Skin of body (tissue), 1 donor: ENCODE measurements at regions not wholly inside any gene's neighbourhood (a gene's known extent, or its start where the extent isn't known, plus 50 kb on each side); places are given as distances from the start of the nearest gene placed in this dataset.
"Not testable (repeated sequence)": the region's sequence is repeated elsewhere in the genome, so short reads cannot be mapped to it uniquely, and the experiment has no call there.

Experiments
- DNase-seq: peaks from one replicate; lab custom pipeline; 2025; lab: John Stamatoyannopoulos, UW

DNA sequence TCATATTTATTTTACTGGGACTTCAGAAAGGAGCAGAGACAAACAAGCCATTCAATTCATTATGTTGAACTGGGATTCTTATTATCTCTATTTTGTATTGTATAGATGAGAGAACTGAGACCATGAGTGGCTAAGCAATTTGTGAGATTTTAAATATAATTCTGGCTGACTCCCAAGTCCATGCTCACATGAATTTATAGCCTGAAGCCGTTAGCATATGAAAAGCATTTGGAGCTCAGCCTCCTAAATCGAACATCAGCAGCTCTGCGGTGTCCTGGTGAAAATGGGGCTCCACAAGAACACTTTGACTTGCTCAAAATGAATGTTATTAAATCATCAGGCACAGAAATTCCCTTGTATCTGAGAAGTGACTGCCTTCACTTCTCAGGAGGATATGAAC, 96.8 kb upstream of the DPT start:
- no peak for DNase-seq

DNA sequence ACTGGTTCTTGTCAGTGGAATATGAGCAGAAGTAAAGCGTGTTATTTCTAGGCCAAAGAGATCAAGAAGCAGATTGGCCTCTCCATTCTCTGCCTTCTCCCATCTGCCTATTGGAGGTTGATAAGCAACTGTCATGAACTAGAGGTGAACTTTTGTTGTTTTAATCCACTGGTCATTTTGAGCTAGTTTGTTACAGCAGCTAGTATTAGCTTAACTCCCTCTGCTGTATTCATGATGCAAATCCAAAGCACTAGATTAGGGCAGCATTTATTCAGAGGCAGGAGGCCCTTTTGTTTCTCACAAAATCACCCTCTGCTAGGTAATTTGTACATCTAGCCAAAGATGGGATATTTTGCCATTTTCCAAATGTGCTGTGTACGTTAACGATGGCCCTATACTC, 97.3 kb upstream of the DPT start:
- no peak for DNase-seq

DNA sequence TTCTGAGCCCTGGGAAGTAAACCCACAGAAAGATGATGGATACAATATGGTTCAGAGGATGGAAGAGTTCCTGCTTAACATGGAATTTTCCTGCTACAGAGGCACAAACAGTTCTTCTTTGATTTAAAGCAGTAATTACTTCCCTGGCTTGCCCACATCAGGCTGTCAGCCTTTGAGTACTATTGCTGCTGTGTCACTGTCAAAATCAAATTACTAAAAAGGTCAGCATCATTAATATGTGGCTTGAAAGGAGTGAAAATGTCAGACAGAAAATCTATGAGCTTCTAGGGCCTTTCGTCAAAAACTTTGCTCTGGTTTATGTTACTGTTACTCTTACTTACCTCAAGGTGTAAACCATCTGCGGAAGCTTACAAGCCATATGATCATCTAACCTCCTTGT, 98.6 kb upstream of the DPT start:
- DNase-seq, result no peak

DNA sequence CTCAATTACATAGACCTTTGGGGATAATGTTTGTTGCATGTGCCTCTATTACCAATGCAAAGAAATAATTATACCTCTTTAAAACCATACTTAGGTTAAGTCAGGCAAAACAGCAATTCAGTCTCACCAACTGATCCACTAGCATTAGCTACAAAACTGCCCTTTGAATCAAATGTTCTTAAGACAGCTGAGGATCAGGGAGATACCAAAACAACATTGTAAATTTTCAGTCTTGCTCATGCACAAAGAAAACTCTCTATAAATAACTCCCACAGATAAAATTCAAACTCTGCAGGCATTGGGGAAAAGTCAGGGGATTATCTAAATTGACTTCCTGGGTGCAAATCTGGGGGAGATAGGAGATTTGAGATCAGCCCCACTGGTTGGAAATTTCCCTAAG, 100.9 kb upstream of the DPT start:
- DNase-seq, result no peak

DNA sequence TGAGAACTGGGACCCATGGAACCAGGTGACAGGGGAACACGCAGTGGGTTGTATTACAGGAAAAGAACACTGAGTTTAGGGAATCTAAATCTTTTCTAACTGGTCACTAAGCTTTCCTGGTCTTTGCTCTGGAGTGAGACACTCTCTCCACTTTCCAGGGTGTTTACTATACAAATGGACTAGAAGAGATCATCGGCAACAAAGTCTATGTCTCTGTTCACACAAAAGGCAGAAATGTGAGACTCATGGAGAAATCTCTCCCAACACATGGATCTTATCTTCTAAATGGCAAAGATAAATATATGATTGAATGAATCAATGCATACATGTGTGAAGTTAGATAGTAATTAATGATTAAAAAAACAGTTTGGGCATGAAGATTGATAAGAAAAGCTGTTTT, 101.6 kb upstream of the DPT start:
- no peak for DNase-seq

DNA sequence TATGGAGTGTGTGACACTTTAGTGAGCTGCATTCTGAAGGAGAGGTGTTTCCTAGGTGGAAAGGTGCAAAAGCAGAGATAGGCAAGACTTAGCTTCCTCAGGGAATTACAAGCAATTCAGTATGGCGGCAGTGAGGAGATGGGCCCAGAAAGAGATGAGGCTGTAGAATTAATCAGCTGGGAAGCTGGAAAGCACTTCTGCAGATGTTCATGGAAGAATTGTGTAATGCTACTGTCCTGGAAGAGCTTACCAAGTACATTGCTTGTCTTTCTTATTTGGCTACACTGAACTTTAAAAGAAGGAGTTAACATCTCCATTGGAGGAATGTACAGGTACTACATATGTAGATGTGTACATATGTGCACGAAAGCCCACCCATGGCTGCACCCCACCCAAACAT, 103.7 kb upstream of the DPT start:
- no peak for DNase-seq

DNA sequence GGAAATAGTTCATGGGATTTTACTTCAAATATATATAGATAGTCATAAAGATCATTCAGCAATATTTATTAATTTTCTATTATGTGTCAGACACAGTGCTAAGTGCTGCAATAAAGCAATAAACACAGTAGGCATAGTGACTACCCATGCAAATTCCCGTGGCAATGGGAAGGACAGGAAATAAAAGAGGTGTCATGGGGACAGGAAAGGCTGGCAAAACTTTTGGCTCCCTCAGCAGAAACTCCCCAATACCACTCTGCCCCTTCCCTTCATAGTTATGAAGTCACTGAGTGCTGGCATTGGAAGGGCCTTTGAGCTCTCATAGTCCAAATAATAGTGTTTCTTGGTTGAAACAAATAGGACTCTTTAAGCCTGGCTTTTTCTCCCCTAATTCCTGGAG, 104.4 kb upstream of the DPT start:
- DNase-seq, result no peak

DNA sequence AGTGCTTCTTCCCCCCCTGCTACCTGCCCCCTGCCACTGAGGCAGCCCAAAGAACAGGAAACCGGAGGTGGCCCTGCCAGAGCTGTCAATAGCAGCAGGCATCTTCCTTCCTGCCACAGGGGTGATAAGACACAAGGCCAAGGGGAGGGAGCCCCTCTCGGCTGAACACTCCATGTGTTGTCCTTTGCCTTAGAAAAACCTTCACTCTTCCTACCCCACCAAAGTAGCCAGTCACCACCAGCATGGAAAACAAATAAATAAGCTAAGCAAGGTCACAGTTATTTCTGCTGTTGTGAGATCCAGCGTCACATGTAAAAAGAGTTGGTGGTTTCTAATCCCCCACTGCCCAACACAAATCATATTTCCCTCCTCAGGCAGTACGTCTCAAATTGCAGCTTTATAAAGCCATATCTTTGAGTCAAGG, 104.8 kb upstream of the DPT start:
- no peak for DNase-seq

DNA sequence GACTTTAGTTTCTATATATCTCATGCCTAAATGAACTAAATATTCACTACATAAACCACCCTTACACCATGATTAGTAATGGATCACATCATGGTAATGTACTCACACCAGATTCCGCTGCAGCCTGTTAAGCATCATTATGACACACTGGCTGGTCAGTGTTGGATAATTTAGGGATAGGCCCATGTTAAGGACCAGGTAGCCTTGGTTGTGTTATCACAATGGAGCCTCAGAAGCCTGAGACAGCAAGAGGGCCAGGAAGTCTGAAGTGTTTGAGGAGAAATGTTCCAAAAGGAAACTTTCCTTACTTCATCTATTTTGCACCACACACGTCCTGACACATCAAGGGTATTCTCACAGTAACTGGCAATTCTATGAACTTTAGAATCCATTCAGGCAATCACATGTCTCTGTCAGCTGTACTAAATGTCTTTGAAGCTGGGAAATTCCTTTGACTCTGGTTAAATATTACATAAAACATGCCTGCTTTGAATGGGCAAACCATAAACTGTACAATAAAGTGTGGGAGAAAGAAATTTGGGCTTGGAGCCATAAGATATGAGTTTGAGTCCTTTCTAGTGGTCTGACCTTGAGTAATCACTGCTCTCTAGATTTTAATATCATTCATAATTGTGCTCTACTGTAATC, 105.3 kb upstream of the DPT start:
- no peak for DNase-seq

DNA sequence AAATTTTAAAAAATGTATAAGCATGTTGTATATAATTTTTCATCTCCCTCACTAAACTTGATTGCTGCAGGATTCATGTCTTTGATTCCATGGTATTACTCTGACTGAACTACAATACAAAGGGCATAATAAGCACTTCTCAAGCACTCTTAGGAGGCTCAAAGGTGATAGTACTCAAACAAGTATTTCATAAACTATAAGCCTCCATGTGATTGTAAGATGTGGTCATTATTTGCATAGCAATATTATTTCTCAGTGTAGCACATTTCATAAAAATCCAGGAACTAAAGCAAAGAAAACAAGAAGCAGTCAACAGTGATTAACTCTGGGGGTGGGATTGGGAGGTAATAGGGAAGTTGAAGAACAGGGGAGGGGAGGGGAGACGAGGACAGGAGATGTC, 106.2 kb upstream of the DPT start:
- no peak for DNase-seq

DNA sequence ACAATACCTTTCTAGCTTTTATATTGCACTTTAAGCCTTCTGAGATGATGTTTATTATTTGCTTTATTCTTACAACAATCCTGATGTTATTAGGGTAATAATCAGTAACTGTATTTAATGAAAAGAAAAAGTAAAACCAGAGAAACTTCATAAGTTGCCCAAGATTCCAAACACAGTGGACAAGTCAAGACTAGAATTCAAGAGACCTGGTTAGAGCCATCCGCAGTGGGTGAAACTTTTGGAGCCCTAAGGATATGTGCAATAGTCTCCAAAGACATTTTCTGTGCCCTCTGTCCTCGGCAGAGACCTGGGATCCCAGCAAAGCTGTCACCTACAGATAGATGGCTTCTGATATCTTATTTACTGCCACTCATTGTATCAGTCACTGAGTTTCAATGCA, 106.8 kb upstream of the DPT start:
- DNase-seq, result no peak

DNA sequence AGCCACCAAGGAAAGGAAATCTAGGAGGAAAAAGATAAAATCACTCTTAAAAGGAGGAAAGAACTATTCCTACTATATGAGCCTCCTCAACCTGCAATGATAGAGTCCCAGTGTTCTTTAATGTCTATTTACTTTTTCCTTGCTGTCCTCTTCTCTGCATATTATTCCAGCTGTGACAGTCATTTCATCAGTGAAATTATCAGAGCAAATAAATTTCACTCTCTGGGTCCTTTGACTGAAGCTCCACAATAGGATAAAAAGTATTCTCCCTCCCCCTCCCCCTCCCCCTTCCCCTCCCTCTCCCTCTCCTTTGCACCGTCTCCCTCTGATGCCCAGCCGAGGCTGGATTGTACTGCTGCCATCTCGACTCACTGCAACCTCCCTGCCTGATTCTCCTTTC, 107.5 kb upstream of the DPT start:
- DNase-seq, result no peak

DNA sequence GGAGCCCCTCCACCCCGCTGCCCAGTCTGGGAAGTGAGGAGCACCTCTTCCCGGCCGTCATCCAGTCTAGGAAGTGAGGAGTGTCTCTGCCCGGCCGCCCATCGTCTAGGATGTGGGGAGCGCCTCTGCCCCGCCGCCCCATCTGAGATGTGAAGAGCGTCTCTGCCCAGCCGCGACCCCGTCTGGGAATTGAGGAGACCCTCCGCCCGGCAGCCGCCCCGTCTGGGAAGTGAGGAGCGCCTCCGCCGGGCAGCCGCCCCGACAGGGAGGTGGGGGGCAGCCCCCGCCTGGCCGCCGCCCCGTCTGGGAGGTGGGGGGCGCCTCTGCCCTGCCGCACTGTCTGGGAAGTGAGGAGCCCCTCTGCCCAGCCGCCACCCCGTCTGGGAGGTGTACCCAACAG, 108.2 kb upstream of the DPT start:
- not testable (repeated sequence) for DNase-seq

DNA sequence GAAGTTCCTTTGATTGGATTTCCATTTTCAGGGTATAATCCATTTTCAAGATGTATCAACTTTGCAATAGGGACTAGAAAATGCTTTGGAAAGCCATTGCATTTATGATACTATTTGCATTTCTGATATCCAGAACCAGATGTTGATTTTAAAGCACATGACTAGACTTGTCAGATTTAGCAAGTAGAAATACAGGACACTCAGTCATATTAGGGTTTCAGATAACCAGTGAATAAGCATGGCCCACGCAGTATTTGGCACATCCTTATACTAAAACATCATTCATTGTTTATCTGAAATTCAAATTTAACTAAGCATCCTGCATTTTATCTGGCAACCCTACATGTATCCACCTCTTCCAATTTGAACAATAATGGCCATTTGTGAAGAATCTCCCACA, 113.3 kb upstream of the DPT start:
- DNase-seq, result no peak

DNA sequence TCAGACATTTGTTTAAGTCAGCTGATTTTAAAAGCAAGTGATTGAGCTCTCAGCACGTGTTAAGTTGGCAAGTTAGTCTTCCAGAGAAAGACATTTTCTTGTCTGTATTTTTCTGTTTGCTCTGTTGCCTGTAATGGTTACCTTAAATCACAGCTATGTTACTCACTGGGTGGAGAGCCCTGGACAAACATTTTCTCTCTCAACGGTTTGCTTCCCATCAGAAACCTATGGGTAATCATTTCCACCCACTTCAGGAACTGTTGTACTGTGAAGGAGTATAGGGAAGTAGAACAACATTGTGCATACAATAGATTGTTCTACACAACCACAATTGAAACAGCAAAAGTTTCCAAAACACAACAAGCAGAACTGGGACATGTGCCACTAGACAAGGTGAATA, 113.9 kb upstream of the DPT start:
- DNase-seq, result no peak

DNA sequence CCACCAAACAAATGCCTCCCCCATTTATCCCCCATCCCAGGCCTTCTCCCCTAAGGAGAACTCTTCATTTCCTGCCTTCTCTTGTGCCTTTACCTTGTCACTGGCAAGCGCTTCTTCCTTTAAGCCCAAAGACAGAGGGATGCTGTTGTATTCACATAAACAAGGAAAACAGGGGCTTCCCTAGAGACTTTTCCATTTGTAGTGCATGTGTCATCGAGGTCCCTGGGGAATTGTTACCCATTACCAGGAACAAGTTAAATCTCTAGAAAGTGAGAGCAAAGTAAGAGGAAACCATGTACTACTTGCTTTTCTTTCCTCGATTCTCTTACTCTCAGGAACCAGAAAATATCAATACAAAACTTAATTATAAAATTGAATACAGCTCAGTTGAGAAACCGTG, 114.4 kb upstream of the DPT start:
- DNase-seq, result no peak

DNA sequence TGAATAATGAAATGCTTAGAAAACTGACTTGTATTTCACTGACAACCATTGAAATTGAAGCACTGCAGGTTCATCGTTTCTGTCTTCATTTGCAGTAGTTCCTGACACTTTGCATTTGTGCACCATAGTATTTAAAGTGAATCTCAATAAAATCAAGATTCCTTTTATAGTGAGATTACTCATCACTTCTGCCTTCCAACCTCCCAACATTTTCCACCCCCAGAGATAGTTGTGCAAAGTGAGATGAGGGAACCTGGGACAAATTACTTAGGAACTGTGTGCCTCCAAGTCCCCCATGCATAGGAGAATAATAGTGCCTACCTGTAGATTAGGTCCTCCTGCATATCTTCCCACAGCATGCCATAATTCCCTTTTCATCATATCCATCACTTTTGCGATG, 114.9 kb upstream of the DPT start:
- DNase-seq, result no peak

DNA sequence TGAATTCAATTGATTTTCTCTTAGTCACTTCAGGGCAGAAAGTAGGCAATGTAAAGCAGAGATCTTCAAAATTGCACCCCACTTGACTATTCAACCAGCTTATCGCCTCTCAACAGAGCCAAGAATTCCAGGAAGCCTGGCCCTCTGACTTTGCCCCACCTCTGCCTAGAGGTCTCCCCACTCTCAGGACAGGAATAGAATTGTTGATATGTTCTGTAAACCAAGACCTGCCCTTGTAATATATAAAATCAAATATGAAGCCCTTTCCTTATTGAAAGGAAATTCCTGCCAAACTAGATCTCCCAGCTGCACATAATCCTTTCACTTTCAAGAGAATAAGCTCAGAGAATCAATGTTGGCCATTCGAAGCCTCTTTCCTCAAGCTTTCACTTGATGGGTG, 116.1 kb upstream of the DPT start:
- no peak for DNase-seq

DNA sequence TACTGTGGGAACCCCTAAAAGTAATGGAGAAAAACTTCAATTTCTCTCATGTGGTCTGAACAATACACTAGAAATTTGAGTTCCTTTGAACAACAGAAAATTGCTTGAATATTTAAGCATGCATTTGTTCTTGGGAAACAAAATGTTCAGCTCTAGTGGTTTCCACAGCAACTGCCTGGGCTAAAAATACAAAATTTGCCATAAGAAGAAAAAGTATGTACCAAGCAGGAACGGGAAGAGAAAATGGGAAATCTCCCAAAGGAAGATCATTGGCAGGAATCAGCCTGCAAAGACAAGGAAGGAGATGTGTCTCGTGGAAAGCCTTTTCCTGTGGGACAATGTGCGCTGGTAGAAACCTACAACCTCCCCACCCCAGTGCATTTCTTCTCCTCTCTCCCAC, 119.0 kb upstream of the DPT start:
- no peak for DNase-seq

DNA sequence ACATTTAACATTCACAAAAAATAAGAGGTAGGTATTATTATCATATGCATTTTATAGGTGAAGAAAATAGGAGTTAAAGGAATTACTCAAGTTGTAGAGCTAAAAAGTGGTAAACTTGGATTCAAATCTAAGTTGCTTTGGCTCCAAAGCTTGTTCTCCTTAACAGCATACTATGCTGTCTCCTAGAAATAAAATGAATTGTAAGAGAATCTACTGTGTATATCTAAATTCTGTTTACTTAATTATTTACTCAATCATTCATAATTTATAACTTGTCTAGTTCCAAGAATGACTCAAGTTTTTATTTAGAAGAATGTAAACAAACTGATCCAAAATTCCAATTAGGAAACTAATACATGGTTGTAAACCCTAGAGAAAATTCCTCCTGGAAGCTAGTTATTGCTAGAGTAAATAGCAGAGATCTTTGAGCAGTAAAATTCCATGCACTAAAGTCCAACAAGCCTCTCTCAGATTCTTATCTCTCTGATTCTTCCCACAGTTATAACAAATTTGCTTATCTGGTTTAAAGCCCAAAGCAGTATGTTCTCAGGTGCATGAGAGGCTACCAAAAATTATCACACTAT, 132.5 kb upstream of the DPT start:
- DNase-seq, result no peak

DNA sequence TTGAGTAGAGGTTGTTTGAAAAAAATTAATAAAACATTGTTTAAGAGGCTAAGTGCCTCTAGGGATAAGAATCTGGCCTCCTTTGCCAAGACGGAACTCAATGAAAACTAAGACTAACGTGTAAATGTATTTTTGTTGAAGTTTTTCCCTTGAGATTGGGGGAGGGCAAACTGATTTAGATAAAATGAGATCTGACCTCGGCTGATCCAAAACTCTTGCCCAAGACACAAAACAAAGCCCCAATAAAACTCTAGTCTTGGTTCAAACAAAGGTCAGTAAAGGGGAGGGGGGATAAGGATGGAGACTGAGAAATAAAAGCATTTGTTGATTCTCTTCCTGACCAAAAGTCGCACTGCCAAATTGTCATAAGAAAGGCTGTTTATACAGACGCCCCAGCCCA, 134.8 kb upstream of the DPT start:
- DNase-seq, result peak; percentile 45

DNA sequence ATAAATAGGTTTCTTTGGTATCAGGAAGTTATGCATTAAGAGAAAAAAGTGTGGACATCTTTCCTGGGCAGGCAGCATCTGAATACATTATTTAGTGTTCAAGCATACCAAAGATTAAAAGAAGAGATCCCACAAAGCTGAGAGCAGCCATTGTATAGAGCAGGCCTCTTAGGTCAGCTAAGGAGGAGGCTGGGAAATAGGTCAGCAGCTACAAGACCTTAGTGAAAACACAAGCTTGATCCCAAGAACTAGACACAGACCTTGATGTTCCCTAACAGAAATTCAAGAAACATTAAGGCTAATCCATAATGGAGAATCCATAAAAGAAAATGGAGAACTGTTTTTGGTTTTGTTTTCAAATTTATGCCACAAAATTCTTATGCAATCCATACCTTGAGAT, 135.3 kb upstream of the DPT start:
- DNase-seq, result no peak

DNA sequence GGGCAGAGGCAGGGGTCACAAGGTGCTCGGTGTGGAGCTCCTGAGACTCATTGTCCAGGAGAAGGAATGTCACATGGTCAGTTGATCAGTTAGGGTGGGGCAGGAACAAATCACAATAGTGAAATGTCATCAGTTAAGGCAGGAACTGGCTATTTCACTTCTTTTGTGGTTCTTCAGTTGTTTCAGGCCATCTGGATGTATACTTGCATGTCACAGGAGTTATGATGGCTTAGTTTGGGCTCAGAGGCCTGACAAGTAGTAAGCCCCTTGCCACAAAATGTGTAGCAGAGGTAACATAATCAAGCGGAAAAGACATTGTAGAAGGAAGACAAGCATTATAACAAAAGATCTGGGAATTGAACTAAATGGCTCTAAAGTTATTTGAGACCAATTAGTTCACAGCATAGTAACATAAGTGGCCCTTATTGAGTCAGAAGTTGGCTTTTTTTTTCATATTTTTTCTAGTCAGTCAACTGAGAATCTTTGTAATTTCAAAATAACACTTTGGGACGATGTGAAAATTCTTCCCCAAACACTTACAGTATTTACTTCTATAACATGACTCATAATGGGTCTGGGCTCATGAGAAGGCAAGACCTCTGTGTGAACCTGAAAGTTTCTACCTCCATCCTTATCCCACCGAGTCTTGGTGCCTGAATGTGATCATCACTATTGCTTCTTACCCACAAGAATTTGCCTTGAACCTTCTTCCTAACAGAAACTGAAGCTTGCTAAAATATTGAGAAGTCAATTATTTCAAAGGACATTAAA, 137.0 kb upstream of the DPT start:
- no peak for DNase-seq
